ENCODE measurements at regions not wholly inside any gene's neighbourhood (a gene's known extent, or its start where the extent isn't known, plus 50 kb on each side); places are given as distances from the start of the nearest gene placed in this dataset.

- no peak for DNase-seq
Measured at GRCh38 chr5:107325866-107326265, 344.9 kb downstream of the EFNA5 start.

GRCh38 chr5:107324809-107325208 lies 345.9 kb downstream of the EFNA5 start:
- no peak for DNase-seq

GRCh38 chr5:107324071-107324470 lies 346.7 kb downstream of the EFNA5 start:
- no peak for DNase-seq

- DNase-seq = no peak
Measured at GRCh38 chr5:107323536-107323935, 347.2 kb downstream of the EFNA5 start.

- DNase-seq = no peak
Measured at GRCh38 chr5:107322936-107323335, 347.8 kb downstream of the EFNA5 start.

GRCh38 chr5:107321906-107322305 lies 348.8 kb downstream of the EFNA5 start:
- no peak for DNase-seq

GRCh38 chr5:107320846-107321245 lies 349.9 kb downstream of the EFNA5 start:
- DNase-seq = no peak

GRCh38 chr5:107320376-107320775 lies 350.4 kb downstream of the EFNA5 start:
- DNase-seq = no peak

GRCh38 chr5:107319901-107320300 lies 350.8 kb downstream of the EFNA5 start:
- no peak for DNase-seq

- DNase-seq = no peak
Measured at GRCh38 chr5:107314330-107314729, 356.4 kb downstream of the EFNA5 start.

- no peak for DNase-seq
Measured at GRCh38 chr5:107313921-107314320, 356.8 kb downstream of the EFNA5 start.

GRCh38 chr5:107313098-107313497 lies 357.6 kb downstream of the EFNA5 start:
- DNase-seq = no peak

GRCh38 chr5:107310181-107310580 lies 360.6 kb downstream of the EFNA5 start:
- no peak for DNase-seq

- DNase-seq = no peak
Measured at GRCh38 chr5:107306594-107306993, 364.1 kb downstream of the EFNA5 start.

- no peak for DNase-seq
Measured at GRCh38 chr5:107306002-107306401, 364.7 kb downstream of the EFNA5 start.

GRCh38 chr5:107304684-107305083 lies 366.1 kb downstream of the EFNA5 start:
- no peak for DNase-seq

GRCh38 chr5:107303171-107303968 lies 367.4 kb downstream of the EFNA5 start:
- DNase-seq = no peak

GRCh38 chr5:107302441-107302840 lies 368.3 kb downstream of the EFNA5 start:
- no peak for DNase-seq

GRCh38 chr5:107301999-107302398 lies 368.7 kb downstream of the EFNA5 start:
- no peak for DNase-seq

GRCh38 chr5:107300721-107301327 lies 369.9 kb downstream of the EFNA5 start:
- DNase-seq = no peak

GRCh38 chr5:107296572-107296971 lies 374.2 kb downstream of the EFNA5 start:
- DNase-seq = no peak

GRCh38 chr5:107295914-107296313 lies 374.8 kb downstream of the EFNA5 start:
- no peak for DNase-seq

GRCh38 chr5:107294669-107295068 lies 376.1 kb downstream of the EFNA5 start:
- no peak for DNase-seq

GRCh38 chr5:107294211-107294550 lies 376.6 kb downstream of the EFNA5 start:
- no peak for DNase-seq

All from NCI-H510A treated with DMSO at 0.1 percent for 48 hours (cell line).